Fibroblast of lung (primary cell): ENCODE measurements at regions not wholly inside any gene's neighbourhood (a gene's known extent, or its start where the extent isn't known, plus 50 kb on each side); places are given as distances from the start of the nearest gene placed in this dataset.

Experiments
- EZH2 ChIP-seq: IDR thresholded peaks from 2 replicates; pipeline ENCODE4 v1.5.1; 2012; ENCODE audit warnings: low read length, control low read depth, mild to moderate bottlenecking; ENCODE audit errors: missing control alignments
- TF ChIP-seq, protein P1 (sequence below), 2 donors: IDR thresholded peaks in 1 of 2; conservative IDR thresholded peaks in 1 of 2; 1 replicate in 1 of 2; 2 replicates in 1 of 2; pipeline ENCODE4 v1.5.1; 2011 to 2012; ENCODE audit warnings: low read length in 2 of 2, control low read depth in 1 of 2, inconsistent platforms in 1 of 2, low read depth in 1 of 2, mild to moderate bottlenecking in 1 of 2

DNA sequence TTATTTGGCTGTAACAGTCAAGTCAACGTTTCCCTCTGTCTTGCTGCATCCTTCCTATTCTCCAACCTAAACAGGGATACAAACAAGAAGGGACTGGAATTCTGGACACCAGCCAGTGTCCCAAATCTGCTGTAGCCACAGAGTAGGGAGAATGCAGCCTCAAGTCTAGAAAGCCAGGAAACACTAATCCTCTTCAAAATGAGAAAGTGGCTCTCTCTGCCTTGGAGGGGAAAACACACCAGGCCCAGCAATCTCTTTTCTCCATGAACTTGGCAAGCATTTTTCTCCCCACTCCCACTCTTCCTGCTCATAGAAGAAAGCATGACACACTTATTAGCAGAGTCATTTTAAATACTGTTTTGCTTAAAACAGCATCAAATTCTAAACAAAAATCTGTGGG is 781.7 kb downstream of the SQOR start:
- TF ChIP-seq, protein P1, sequence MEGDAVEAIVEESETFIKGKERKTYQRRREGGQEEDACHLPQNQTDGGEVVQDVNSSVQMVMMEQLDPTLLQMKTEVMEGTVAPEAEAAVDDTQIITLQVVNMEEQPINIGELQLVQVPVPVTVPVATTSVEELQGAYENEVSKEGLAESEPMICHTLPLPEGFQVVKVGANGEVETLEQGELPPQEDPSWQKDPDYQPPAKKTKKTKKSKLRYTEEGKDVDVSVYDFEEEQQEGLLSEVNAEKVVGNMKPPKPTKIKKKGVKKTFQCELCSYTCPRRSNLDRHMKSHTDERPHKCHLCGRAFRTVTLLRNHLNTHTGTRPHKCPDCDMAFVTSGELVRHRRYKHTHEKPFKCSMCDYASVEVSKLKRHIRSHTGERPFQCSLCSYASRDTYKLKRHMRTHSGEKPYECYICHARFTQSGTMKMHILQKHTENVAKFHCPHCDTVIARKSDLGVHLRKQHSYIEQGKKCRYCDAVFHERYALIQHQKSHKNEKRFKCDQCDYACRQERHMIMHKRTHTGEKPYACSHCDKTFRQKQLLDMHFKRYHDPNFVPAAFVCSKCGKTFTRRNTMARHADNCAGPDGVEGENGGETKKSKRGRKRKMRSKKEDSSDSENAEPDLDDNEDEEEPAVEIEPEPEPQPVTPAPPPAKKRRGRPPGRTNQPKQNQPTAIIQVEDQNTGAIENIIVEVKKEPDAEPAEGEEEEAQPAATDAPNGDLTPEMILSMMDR (conservative IDR thresholded peaks at IDR 0.05 in 1 of 2, IDR thresholded peaks at IDR 0.05 in 1 of 2; ENCODE audit: low read depth in 1 of 2, low read length in 2 of 2), result no peak
- no peak for TF ChIP-seq EZH2
